HCT116 (cell line): ENCODE measurements at regions not wholly inside any gene's neighbourhood (a gene's known extent, or its start where the extent isn't known, plus 50 kb on each side); places are given as distances from the start of the nearest gene placed in this dataset.

Experiments used
- ATAC-seq: fragments of 200-7000 bp; cut with Tn5 transposase; 2 replicates; pipeline ENCODE4 v1.9.1; 2020; ENCODE audit warnings: mild to moderate bottlenecking, moderate library complexity
- BruUV-seq: library from RNA; stranded (reverse); fragments of 400-500 nt; replicated peaks from 2 replicates; lab custom pipeline; 2021; lab: Mats Ljungman, UMichigan
- CTCF ChIA-PET: fragments of 300-600 bp; sonication (Branson Sonifier 250); formaldehyde crosslinking; loops from one replicate; lab custom pipeline; 2021; ENCODE audit warnings: antibody characterized with exemption; lab: Charles Lee
- POLR2A ChIA-PET: fragments of 300-600, 350-600 bp; sonication (Branson Sonifier 250); formaldehyde crosslinking; loops from one replicate; lab custom pipeline; 2021; ENCODE audit warnings: antibody characterized with exemption; lab: Charles Lee
- RAD21 ChIA-PET, 2 experiments: fragments of 300-600 bp; sonication (Branson Sonifier 250); formaldehyde crosslinking; loops; one replicate each; lab custom pipeline; 2023; ENCODE audit warnings: low total read pairs in 2 of 2; ENCODE audit not compliant: uncharacterized antibody in 2 of 2, unreplicated experiment in 2 of 2, low non-redundant PET in 1 of 2; lab: Charles Lee
- DNase-seq: peaks from one replicate; pipeline ENCODE4 v3.0.0-alpha.2; 2010; ENCODE audit warnings: low read depth, low spot score
- H2AFZ ChIP-seq: fragments of 200-600 bp; shearing (Covaris generic), sonication (generic); 2 replicates; pipeline ENCODE4 v1.6.1; 2017; ENCODE audit warnings: low read depth, mixed run types, mixed read lengths, antibody characterized with exemption, low read length; ENCODE audit not compliant: poor library complexity, severe bottlenecking
- H3K27ac ChIP-seq: 2 replicates; pipeline ENCODE4 v1.5.1; 2012; ENCODE audit warnings: low read depth, low read length
- H3K27me3 ChIP-seq: fragments of 200-600 bp; sonication (generic); 2 replicates; pipeline ENCODE4 v1.6.1; 2016; ENCODE audit warnings: mixed run types, low read length, mixed read lengths; ENCODE audit not compliant: insufficient read depth
- H3K36me3 ChIP-seq, 2 experiments: fragments of 200-500 bp in 1 of 2; fragments of 200-600 bp in 1 of 2; sonication (Bioruptor generic) in 1 of 2; sonication (generic) in 1 of 2; 2 replicates each; pipeline versions ENCODE4 v1.5.1 to v1.6.1; 2014 to 2016; ENCODE audit warnings: low read length in 2 of 2, inconsistent platforms in 1 of 2, mixed read lengths in 1 of 2, mixed run types in 1 of 2; ENCODE audit not compliant: insufficient read depth in 2 of 2, control insufficient read depth in 1 of 2
- H3K4me1 ChIP-seq, 2 experiments: fragments of 200-600 bp in 1 of 2; sonication (generic) in 1 of 2; 2 replicates each; pipeline versions ENCODE4 v1.5.1 to v1.6.1; 2012 to 2017; ENCODE audit warnings: low read length in 2 of 2, inconsistent platforms in 1 of 2, mild to moderate bottlenecking in 1 of 2, mixed read lengths in 1 of 2, mixed run types in 1 of 2, moderate library complexity in 1 of 2; ENCODE audit not compliant: insufficient read depth in 2 of 2, control insufficient read depth in 1 of 2
- H3K4me2 ChIP-seq: fragments of 200-600 bp; sonication (generic); 2 replicates; pipeline ENCODE4 v1.6.1; 2017; ENCODE audit warnings: mixed run types, low read length, mixed read lengths
- H3K4me3 ChIP-seq, 2 experiments: fragments of 200-600 bp in 1 of 2; sonication (generic) in 1 of 2; replicated peaks in 1 of 2; 2 replicates each; pipeline ENCODE4 v1.5.1; 2011 to 2016; ENCODE audit warnings: low read length in 2 of 2, control low read depth in 1 of 2, low read depth in 1 of 2, mild to moderate bottlenecking in 1 of 2, mixed read lengths in 1 of 2, mixed run types in 1 of 2
- H3K79me2 ChIP-seq: fragments of 200-600 bp; sonication (generic); 2 replicates; pipeline ENCODE4 v1.6.1; 2017; ENCODE audit warnings: mild to moderate bottlenecking, mixed run types, low read length, moderate library complexity, mixed read lengths; ENCODE audit not compliant: insufficient read depth
- H3K9ac ChIP-seq: fragments of 200-600 bp; sonication (generic); 2 replicates; pipeline ENCODE4 v1.6.1; 2016; ENCODE audit warnings: low read length, mixed read lengths
- H3K9me2 ChIP-seq: fragments of 200-600 bp; sonication (generic), shearing (Covaris generic); 2 replicates; pipeline ENCODE4 v1.6.1; 2017; ENCODE audit warnings: mixed run types, mild to moderate bottlenecking, moderate library complexity; ENCODE audit not compliant: insufficient read depth
- H3K9me3 ChIP-seq, 2 experiments: fragments of 200-500 bp in 1 of 2; fragments of 200-600 bp in 1 of 2; sonication (Bioruptor generic) in 1 of 2; sonication (generic) in 1 of 2; 2 replicates each; pipeline ENCODE4 v1.6.1; 2014 to 2017; ENCODE audit warnings: low read length in 2 of 2, mixed read lengths in 2 of 2, inconsistent platforms in 1 of 2, low read depth in 1 of 2, mild to moderate bottlenecking in 1 of 2, mixed run types in 1 of 2, moderate library complexity in 1 of 2; ENCODE audit not compliant: control insufficient read depth in 1 of 2, insufficient read depth in 1 of 2
- H4K20me1 ChIP-seq: fragments of 200-600 bp; sonication (generic), shearing (Covaris generic); 2 replicates; pipeline ENCODE4 v1.6.1; 2017; ENCODE audit warnings: mixed run types, mild to moderate bottlenecking, moderate library complexity; ENCODE audit not compliant: insufficient read depth
- CBX3 ChIP-seq: IDR thresholded peaks from 2 replicates; pipeline ENCODE4 v1.6.1; 2012; ENCODE audit warnings: low read depth
- CEBPB ChIP-seq: IDR thresholded peaks from 2 replicates; pipeline ENCODE4 v1.6.1; 2012; ENCODE audit warnings: low read depth
- EGR1 ChIP-seq: IDR thresholded peaks from 2 replicates; pipeline ENCODE4 v1.6.1; 2012; ENCODE audit warnings: low read depth
- EZH2 ChIP-seq: fragments of 200-600 bp; sonication (generic); IDR thresholded peaks from 2 replicates; pipeline ENCODE4 v1.6.1; 2017; ENCODE audit warnings: antibody characterized with exemption, mixed run types
- EZH2phosphoT487 ChIP-seq: fragments of 200-600 bp; IDR thresholded peaks from 2 replicates; pipeline ENCODE4 v1.6.1; 2018; ENCODE audit warnings: antibody characterized with exemption, borderline replicate concordance
- FOSL1 ChIP-seq: IDR thresholded peaks from 2 replicates; pipeline ENCODE4 v1.6.1; 2012; ENCODE audit warnings: low read depth
- MAX ChIP-seq: IDR thresholded peaks from 2 replicates; pipeline ENCODE4 v1.6.1; 2012
- RAD21 ChIP-seq: IDR thresholded peaks from 2 replicates; pipeline ENCODE4 v1.6.1; 2012; ENCODE audit warnings: low read depth, mild to moderate bottlenecking
- SIN3A ChIP-seq: IDR thresholded peaks from 2 replicates; pipeline ENCODE4 v1.6.1; 2012; ENCODE audit warnings: low read depth
- SP1 ChIP-seq: IDR thresholded peaks from 2 replicates; pipeline ENCODE4 v1.6.1; 2012; ENCODE audit warnings: low read depth
- SRF ChIP-seq: IDR thresholded peaks from 2 replicates; pipeline ENCODE4 v1.6.1; 2012; ENCODE audit warnings: low read depth
- TCF7L2 ChIP-seq: IDR thresholded peaks from 2 replicates; pipeline ENCODE4 v1.7.0; 2011; ENCODE audit warnings: borderline replicate concordance, inconsistent platforms; ENCODE audit not compliant: insufficient read depth, insufficient read length; ENCODE audit errors: extremely low read depth
- YY1 ChIP-seq: IDR thresholded peaks from 2 replicates; pipeline ENCODE4 v1.6.1; 2011; ENCODE audit warnings: low read length, low read depth, moderate library complexity, mild to moderate bottlenecking; ENCODE audit not compliant: insufficient replicate concordance; ENCODE audit errors: extremely low read depth
- ZNF274 ChIP-seq: fragments of 200-500 bp; sonication (Bioruptor generic); IDR thresholded peaks from 2 replicates; pipeline ENCODE4 v1.6.1; 2014; ENCODE audit warnings: mild to moderate bottlenecking, low read depth, low read length, inconsistent platforms
- intact Hi-C: fragments of 100-400 bp; cut with micrococcal nuclease; formaldehyde crosslinking; loops from 2 replicates; pipeline ENCODE4 v1.10.0; 2022
- TF ChIP-seq, protein P1 (sequence below): IDR thresholded peaks from 2 replicates; pipeline ENCODE4 v1.6.1; 2012; ENCODE audit warnings: low read depth
- TF ChIP-seq, protein P2 (sequence below): IDR thresholded peaks from 2 replicates; pipeline ENCODE4 v1.6.1; 2012
- TF ChIP-seq, protein P3 (sequence below): IDR thresholded peaks from 2 replicates; pipeline ENCODE4 v1.6.1; 2011; ENCODE audit warnings: mild to moderate bottlenecking, low read length, moderate library complexity; ENCODE audit not compliant: insufficient replicate concordance; ENCODE audit errors: extremely low read depth

GRCh38 chr12:72792889-72793288 lies 520.7 kb downstream of the TRHDE start:
- ATAC-seq (no peak), DNase-seq (no peak)
- Histone ChIP-seq H4K20me1 (no peaks in the 10 kb centered on the region), H3K4me1 (no peaks in the 10 kb centered on the region), H3K4me3 (no peak overlapping the region), H2AFZ (no peak overlapping the region), H3K9me2 (no peaks in the 10 kb centered on the region), H3K79me2 (no peaks in the 10 kb centered on the region), H3K4me2 (no peak overlapping the region), H3K27ac (no peak overlapping the region), H3K9ac (no peak overlapping the region), H3K27me3 (no peaks in the 10 kb centered on the region), H3K36me3 (no peaks in the 10 kb centered on the region), H3K9me3 (no peaks in the 10 kb centered on the region)
- intact Hi-C loops = no loop called here
- TF ChIP-seq CEBPB (no peak), YY1 (no peak), SRF (no peak), SP1 (no peak), MAX (no peak), EZH2phosphoT487 (no peak), TCF7L2 (no peak), EGR1 (no peak), EZH2 (no peak), ZNF274 (no peak), CBX3 (no peak), RAD21 (no peak), SIN3A (no peak), FOSL1 (no peak)
- TF ChIP-seq, protein P1, sequence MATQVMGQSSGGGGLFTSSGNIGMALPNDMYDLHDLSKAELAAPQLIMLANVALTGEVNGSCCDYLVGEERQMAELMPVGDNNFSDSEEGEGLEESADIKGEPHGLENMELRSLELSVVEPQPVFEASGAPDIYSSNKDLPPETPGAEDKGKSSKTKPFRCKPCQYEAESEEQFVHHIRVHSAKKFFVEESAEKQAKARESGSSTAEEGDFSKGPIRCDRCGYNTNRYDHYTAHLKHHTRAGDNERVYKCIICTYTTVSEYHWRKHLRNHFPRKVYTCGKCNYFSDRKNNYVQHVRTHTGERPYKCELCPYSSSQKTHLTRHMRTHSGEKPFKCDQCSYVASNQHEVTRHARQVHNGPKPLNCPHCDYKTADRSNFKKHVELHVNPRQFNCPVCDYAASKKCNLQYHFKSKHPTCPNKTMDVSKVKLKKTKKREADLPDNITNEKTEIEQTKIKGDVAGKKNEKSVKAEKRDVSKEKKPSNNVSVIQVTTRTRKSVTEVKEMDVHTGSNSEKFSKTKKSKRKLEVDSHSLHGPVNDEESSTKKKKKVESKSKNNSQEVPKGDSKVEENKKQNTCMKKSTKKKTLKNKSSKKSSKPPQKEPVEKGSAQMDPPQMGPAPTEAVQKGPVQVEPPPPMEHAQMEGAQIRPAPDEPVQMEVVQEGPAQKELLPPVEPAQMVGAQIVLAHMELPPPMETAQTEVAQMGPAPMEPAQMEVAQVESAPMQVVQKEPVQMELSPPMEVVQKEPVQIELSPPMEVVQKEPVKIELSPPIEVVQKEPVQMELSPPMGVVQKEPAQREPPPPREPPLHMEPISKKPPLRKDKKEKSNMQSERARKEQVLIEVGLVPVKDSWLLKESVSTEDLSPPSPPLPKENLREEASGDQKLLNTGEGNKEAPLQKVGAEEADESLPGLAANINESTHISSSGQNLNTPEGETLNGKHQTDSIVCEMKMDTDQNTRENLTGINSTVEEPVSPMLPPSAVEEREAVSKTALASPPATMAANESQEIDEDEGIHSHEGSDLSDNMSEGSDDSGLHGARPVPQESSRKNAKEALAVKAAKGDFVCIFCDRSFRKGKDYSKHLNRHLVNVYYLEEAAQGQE = no peak
- TF ChIP-seq, protein P2, sequence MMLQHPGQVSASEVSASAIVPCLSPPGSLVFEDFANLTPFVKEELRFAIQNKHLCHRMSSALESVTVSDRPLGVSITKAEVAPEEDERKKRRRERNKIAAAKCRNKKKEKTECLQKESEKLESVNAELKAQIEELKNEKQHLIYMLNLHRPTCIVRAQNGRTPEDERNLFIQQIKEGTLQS = no peak
- TF ChIP-seq, protein P3, sequence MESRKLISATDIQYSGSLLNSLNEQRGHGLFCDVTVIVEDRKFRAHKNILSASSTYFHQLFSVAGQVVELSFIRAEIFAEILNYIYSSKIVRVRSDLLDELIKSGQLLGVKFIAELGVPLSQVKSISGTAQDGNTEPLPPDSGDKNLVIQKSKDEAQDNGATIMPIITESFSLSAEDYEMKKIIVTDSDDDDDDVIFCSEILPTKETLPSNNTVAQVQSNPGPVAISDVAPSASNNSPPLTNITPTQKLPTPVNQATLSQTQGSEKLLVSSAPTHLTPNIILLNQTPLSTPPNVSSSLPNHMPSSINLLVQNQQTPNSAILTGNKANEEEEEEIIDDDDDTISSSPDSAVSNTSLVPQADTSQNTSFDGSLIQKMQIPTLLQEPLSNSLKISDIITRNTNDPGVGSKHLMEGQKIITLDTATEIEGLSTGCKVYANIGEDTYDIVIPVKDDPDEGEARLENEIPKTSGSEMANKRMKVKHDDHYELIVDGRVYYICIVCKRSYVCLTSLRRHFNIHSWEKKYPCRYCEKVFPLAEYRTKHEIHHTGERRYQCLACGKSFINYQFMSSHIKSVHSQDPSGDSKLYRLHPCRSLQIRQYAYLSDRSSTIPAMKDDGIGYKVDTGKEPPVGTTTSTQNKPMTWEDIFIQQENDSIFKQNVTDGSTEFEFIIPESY = no peak
- BruUV-seq = no TSS peak
- ChIA-PET POLR2A (no interaction called here), RAD21 (no interaction called here), CTCF (no interaction called here)
